GM12873 (cell line): ENCODE measurements at regions not wholly inside any gene's neighbourhood (a gene's known extent, or its start where the extent isn't known, plus 50 kb on each side); places are given as distances from the start of the nearest gene placed in this dataset.

Experiments used
- TF ChIP-seq, protein P1 (sequence below): IDR thresholded peaks from 2 replicates; pipeline ENCODE4 v1.5.1; 2012; ENCODE audit warnings: low read depth, mild to moderate bottlenecking, moderate library complexity, low read length, control low read depth; ENCODE audit not compliant: insufficient read depth; ENCODE audit errors: missing control alignments

DNA sequence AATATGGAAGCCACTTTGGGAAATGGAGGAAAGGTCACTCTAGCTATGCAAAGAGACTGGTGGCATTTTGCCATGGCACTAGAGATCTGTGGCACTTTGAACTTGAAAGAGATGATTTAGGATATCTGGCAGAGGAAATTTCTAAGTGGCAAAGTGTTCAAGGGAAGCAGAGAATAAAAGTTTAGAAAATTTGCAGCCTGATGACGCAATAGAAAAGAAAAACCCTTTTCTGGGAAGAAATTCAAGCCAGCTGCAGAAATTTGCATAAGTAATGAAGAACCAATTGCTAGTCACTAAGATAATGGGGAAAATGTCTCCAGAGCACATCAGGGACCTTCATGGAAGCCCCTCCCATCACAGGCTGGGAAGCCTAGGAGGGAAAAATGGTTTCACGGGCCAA, 191.1 kb upstream of the B3GALT2 start:
- TF ChIP-seq, protein P1, sequence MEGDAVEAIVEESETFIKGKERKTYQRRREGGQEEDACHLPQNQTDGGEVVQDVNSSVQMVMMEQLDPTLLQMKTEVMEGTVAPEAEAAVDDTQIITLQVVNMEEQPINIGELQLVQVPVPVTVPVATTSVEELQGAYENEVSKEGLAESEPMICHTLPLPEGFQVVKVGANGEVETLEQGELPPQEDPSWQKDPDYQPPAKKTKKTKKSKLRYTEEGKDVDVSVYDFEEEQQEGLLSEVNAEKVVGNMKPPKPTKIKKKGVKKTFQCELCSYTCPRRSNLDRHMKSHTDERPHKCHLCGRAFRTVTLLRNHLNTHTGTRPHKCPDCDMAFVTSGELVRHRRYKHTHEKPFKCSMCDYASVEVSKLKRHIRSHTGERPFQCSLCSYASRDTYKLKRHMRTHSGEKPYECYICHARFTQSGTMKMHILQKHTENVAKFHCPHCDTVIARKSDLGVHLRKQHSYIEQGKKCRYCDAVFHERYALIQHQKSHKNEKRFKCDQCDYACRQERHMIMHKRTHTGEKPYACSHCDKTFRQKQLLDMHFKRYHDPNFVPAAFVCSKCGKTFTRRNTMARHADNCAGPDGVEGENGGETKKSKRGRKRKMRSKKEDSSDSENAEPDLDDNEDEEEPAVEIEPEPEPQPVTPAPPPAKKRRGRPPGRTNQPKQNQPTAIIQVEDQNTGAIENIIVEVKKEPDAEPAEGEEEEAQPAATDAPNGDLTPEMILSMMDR = no peak

DNA sequence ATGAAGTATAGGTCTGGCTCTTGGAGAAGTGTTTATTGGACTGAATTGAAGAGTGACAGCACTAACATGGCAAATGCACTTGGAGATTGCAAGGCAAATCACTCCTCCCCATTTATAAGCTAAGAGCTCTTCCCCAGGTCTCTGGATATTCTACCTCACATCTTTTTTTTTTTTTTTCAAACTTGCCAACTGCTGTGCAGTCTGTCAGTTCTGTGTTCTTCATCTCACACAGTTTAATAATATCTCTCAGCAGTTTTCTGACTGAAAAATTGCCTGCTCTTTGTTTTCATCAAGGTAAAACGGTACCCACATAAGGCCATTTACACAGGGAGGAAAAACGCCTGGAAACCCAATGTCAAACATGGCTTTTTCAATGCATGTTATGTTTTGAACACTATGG, 186.1 kb upstream of the B3GALT2 start:
- TF ChIP-seq, protein P1 = no peak

DNA sequence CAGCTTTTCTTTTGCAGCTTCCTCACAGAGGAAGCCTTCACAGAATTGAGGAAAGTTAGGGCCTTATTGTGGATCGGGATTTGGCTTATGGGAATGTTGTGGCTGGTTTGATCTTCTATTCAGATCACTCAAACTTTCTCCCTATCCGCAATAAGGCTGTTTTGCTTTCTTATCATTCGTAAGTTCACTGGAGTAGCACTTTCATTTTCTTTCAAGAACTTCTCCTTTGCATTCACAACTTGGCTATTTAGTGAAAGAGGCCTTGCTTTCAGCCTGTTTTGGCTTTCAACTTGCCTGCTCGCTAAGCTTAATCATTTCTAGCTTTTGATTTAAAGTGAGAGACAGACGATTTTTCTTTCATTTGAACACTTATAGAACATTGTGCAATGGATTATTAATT, 181.9 kb upstream of the B3GALT2 start:
- TF ChIP-seq, protein P1 = no peak

GRCh38 chr1:193367863-193368262, 181.4 kb upstream of the B3GALT2 start:
- TF ChIP-seq, protein P1 = no peak

DNA sequence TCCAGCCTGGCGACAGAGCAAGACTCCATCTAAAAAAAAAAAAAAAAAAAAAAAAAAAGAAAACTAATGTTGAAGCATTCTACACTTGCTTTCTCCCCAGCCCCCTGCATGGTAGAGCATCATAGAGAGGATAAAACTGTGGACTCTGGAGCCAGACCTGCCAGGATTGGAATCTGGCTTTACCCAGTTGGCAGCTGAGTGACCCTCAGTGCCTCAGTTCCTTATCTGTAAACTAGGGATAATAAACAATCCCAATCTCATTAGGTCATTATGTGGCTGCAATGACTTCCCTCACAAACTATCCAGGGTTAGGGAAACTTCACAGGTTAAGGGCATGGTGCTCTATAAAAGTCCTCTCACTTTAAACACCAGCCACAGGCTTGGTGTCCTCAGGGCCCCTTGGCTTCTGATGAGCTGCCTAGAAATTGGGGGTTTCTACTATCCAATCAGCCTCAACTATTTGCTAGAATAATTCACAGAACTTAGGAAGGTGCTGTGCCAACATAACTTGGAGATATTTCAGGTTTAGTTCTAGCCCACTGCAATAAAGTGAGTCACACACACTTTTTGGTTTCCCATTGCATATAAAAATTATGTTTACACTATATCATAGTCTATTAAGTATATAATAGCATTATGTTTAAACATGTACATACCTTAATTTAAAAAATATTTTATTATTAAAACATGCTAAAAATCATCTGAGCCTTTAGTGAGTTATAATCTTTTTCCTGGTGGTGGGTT, 180.5 kb upstream of the B3GALT2 start:
- TF ChIP-seq, protein P1 = no peak

GRCh38 chr1:193365966-193366365, 179.6 kb upstream of the B3GALT2 start:
- TF ChIP-seq, protein P1 = no peak

DNA sequence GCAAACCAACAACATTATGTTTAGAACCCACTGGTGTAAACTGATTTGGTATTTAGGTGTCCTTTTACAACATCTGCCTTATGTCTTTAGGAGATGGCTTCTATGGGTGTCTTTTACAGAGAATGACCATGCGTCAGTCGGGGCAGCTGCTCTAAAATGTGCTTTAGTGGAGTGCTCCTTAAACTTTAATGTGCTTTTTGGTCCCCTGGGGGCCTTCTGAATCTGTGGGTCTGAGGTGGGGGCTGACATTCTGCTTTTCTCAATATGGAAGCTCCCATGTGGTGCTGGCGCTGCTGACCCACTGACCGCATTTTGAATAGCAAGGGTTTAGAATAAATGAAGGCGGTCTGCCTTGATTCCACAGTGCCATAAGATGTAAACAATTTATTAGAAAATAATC, 173.2 kb upstream of the B3GALT2 start:
- TF ChIP-seq, protein P1 = no peak

DNA sequence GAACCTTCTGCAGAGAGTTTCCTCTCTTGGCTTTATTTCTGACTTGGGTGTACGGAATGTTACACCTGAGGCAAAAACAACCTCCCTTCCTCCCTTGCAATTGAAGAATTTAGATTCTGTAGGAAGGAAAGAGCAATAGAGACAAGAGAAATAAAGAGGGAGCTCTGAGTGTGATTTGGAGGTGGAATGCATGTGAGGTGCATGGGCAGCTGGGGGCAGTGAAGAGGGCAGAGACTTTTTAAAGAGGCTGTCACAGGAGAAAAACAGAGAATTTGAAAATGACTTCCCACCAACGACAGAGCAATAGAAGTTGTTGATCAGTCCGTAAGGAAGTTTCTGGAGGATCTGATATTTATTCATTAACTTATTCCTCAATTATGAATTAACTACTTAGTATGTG, 172.0 kb upstream of the B3GALT2 start:
- TF ChIP-seq, protein P1 = no peak
